NT2/D1 (cell line): ENCODE measurements at regions not wholly inside any gene's neighbourhood (a gene's known extent, or its start where the extent isn't known, plus 50 kb on each side); places are given as distances from the start of the nearest gene placed in this dataset.

Experiments used
- YY1 ChIP-seq: IDR thresholded peaks from 2 replicates; pipeline ENCODE4 v1.6.1; 2011; ENCODE audit not compliant: insufficient read length, insufficient read depth
- ZNF274 ChIP-seq: IDR thresholded peaks from 2 replicates; pipeline ENCODE4 v1.6.1; 2011; ENCODE audit warnings: mild to moderate bottlenecking, low read depth, low read length

GRCh38 chr4:23384741-23385140 is 505.1 kb downstream of the PPARGC1A start:
- TF ChIP-seq ZNF274 (no peak), YY1 (no peak)
